ENCODE measurements at regions not wholly inside any gene's neighbourhood (a gene's known extent, or its start where the extent isn't known, plus 50 kb on each side); places are given as distances from the start of the nearest gene placed in this dataset.
A peak's percentile ranks its signal among the peaks of the same experiment; 100 is the strongest.

GRCh38 chr21:35922618-35923017 is 137.7 kb downstream of the SETD4 start:
- Histone ChIP-seq H2AFZ (ENCODE audit: low read depth, low read length) (no peak overlapping the region), H3K9ac (replicated peaks; ENCODE audit: extremely low read depth, insufficient read depth, low read length) (no peak overlapping the region), H3K36me3 (ENCODE audit: control insufficient read depth in 2 of 2, extremely low read depth in 1 of 2, insufficient read depth in 2 of 2, low read length in 2 of 2) (no peaks in the 10 kb centered on the region), H3K4me1 (ENCODE audit: control insufficient read depth, extremely low read depth, insufficient read depth, low read length) (peaks cover 11% of the 10 kb centered on the region), H3K27ac (ENCODE audit: insufficient read depth, low read depth, low read length) (no peak overlapping the region), H3K9me3 (replicated peaks; ENCODE audit: control insufficient read depth, insufficient read depth, low read length) (no peaks in the 10 kb centered on the region), H3K4me3 (replicated peaks in 1 of 3; ENCODE audit: insufficient read depth in 1 of 3, low read depth in 1 of 3, low read length in 3 of 3) (no peak overlapping the region), H3K27me3 (ENCODE audit: control insufficient read depth in 2 of 2, insufficient read depth in 2 of 2, low read length in 2 of 2) (no peaks in the 10 kb centered on the region), H3K79me2 (ENCODE audit: control insufficient read depth, insufficient read depth, low read length) (no peaks in the 10 kb centered on the region), H3K4me2 (ENCODE audit: insufficient read depth, low read length) (no peak overlapping the region), H4K20me1 (replicated peaks; ENCODE audit: control insufficient read depth, extremely low read depth, insufficient read depth, low read length) (no peaks in the 10 kb centered on the region), H3K9me1 (replicated peaks; ENCODE audit: control insufficient read depth, extremely low read depth, insufficient read depth, low read length) (no peaks in the 10 kb centered on the region)
- intact Hi-C loops (cut with micrococcal nuclease) = no loop called here
- ChIA-PET POLR2A (no interaction called here), CTCF (no interaction called here)
- peak; percentile 56 for FAIRE-seq
- dilution Hi-C loops (cut with MboI; ENCODE audit: extremely low pct_ligation_motif_present, low sequenced_read_pairs) = no loop called here
- BruUV-seq (replicated peaks) = no TSS peak
- peak; percentile 58 for DNase-seq (ENCODE audit: low read depth, low spot score)
- TF ChIP-seq GATA2 (IDR thresholded peaks at IDR 0.05; ENCODE audit: insufficient read depth, insufficient read length, low read depth, low read length) (no peak), JUN (IDR thresholded peaks at IDR 0.05; ENCODE audit: borderline replicate concordance, insufficient read depth, insufficient read length, low read depth) (no peak), EZH2 (IDR thresholded peaks at IDR 0.05; ENCODE audit: borderline replicate concordance, low read depth, low read length, severe bottlenecking) (no peak), MYC (IDR thresholded peaks at IDR 0.05; ENCODE audit: low read depth, low read length) (no peak), POLR2A (IDR thresholded peaks at IDR 0.05; ENCODE audit: low read depth, low read length) (no peak), MAX (IDR thresholded peaks at IDR 0.05; ENCODE audit: insufficient read depth, insufficient read length) (no peak), POLR2AphosphoS5 (IDR thresholded peaks at IDR 0.05; ENCODE audit: insufficient read depth, low read depth, low read length) (no peak), FOS (IDR thresholded peaks at IDR 0.05; ENCODE audit: borderline replicate concordance, insufficient read depth, low read length) (no peak)
- TF ChIP-seq, protein P1, sequence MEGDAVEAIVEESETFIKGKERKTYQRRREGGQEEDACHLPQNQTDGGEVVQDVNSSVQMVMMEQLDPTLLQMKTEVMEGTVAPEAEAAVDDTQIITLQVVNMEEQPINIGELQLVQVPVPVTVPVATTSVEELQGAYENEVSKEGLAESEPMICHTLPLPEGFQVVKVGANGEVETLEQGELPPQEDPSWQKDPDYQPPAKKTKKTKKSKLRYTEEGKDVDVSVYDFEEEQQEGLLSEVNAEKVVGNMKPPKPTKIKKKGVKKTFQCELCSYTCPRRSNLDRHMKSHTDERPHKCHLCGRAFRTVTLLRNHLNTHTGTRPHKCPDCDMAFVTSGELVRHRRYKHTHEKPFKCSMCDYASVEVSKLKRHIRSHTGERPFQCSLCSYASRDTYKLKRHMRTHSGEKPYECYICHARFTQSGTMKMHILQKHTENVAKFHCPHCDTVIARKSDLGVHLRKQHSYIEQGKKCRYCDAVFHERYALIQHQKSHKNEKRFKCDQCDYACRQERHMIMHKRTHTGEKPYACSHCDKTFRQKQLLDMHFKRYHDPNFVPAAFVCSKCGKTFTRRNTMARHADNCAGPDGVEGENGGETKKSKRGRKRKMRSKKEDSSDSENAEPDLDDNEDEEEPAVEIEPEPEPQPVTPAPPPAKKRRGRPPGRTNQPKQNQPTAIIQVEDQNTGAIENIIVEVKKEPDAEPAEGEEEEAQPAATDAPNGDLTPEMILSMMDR (IDR thresholded peaks at IDR 0.05; ENCODE audit: extremely low read depth in 1 of 2, insufficient read depth in 1 of 2, low read depth in 1 of 2, low read length in 2 of 2) = no peak

Measured in endothelial cell of umbilical vein (primary cell).